Body of pancreas (tissue), 4 donors: ENCODE measurements at regions not wholly inside any gene's neighbourhood (a gene's known extent, or its start where the extent isn't known, plus 50 kb on each side); places are given as distances from the start of the nearest gene placed in this dataset.

Experiments
- ATAC-seq: fragments of 150-250 bp; one replicate; pipeline ENCODE4 v1.9.1; 2016
- DNase-seq, 4 donors: peaks; one replicate each; pipeline ENCODE4 v3.0.0-alpha.2; 2019
- H3K27ac ChIP-seq, 4 donors: fragments of 200-600 bp; sonication (generic); 1 replicate in 3 of 4; 2 replicates in 1 of 4; pipeline versions ENCODE4 v1.5.1 to v1.6.1; 2016 to 2019; ENCODE audit warnings: mild to moderate bottlenecking in 1 of 4, mixed read lengths in 1 of 4, moderate library complexity in 1 of 4
- H3K27me3 ChIP-seq, 2 donors: fragments of 200-600 bp; sonication (generic); one replicate each; pipeline ENCODE4 v1.6.0; 2016; ENCODE audit warnings: mild to moderate bottlenecking in 1 of 2
- H3K36me3 ChIP-seq, 2 donors: fragments of 200-600 bp; sonication (generic); replicated peaks in 1 of 2; 2 replicates each; pipeline ENCODE4 v1.5.1; 2016; ENCODE audit warnings: low read depth in 2 of 2; ENCODE audit not compliant: insufficient read depth in 1 of 2
- H3K4me1 ChIP-seq: fragments of 200-600 bp; sonication (generic); one replicate; pipeline ENCODE4 v1.6.0; 2016
- H3K4me3 ChIP-seq, 2 donors: fragments of 200-600 bp; sonication (generic); 1 replicate in 1 of 2; 2 replicates in 1 of 2; pipeline ENCODE4 v1.5.1; 2016 to 2019
- H3K9me3 ChIP-seq, 3 donors: fragments of 200-600 bp; sonication (generic); 1 replicate in 2 of 3; 2 replicates in 1 of 3; pipeline ENCODE4 v1.5.1; 2016
- POLR2A ChIP-seq, 3 donors: fragments of 450-650 bp; IDR thresholded peaks; one replicate each; pipeline ENCODE4 v1.6.1; 2016; ENCODE audit warnings: antibody characterized with exemption in 3 of 3, mild to moderate bottlenecking in 2 of 3
- WGBS, 2 donors: methylation state at CpG; one replicate each; pipeline ENCODE4 v1.1.5; 2017; 5-methylcytosine and 5-hydroxymethylcytosine counted together
- intact Hi-C: fragments of 100-400 bp; cut with DNase I; formaldehyde crosslinking; loops from one replicate; pipeline ENCODE4 v1.15.1; 2023
- TF ChIP-seq, protein P1 (sequence below), 7 experiments: fragments of 450-650 bp in 4 of 7; fragments of 200-600 bp in 3 of 7; sonication (generic) in 3 of 7; IDR thresholded peaks; one replicate each; pipeline ENCODE4 v1.5.1; 2016 to 2019; ENCODE audit warnings: antibody characterized with exemption in 7 of 7

DNA sequence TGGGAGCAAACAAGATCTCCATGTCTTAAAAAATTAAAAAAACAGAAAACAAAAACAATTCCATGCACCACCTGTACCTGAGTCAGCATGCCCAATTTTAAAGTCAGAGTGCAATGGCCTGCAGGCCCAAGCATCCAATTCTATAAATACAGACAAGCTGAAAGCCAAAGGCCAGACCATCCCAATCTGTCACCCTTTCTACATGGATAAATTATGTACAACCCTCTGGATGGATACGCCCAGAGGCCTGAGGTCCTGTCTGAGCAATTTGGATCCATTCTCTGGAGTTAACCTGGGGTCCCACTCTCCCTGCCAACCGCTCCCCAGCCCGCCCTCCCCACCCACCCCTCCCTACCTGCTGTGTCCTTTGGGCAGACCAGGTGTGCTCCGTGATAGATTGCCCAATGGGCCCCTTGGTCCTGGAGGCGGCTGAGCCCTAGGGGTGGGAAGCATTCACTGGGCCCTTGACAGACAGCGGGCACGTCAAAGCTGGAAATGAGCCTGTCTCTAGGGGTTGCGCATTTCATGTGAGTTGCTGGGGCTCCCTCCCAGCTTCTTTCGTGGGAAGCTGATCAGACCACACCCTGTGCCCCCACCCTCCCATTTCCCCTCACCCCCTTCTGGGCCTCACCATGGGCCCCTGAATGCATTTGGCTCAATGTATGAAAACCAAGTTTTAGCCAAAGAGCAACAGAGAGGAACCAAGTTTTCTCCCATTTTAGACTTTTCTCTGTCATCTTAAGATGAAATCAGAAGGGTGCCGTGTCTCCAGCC, 171.3 kb downstream of the BCL11B start:
- no peak overlapping the region for H3K27ac ChIP-seq
- ATAC-seq (no peak), DNase-seq (no peak)
- H3K27me3 ChIP-seq, result no peaks in the 10 kb centered on the region
- no peak overlapping the region for H3K4me3 ChIP-seq
- no peaks in the 10 kb centered on the region for H3K4me1 ChIP-seq
- H3K36me3 ChIP-seq, result no peaks in the 10 kb centered on the region
- TF ChIP-seq, protein P1, sequence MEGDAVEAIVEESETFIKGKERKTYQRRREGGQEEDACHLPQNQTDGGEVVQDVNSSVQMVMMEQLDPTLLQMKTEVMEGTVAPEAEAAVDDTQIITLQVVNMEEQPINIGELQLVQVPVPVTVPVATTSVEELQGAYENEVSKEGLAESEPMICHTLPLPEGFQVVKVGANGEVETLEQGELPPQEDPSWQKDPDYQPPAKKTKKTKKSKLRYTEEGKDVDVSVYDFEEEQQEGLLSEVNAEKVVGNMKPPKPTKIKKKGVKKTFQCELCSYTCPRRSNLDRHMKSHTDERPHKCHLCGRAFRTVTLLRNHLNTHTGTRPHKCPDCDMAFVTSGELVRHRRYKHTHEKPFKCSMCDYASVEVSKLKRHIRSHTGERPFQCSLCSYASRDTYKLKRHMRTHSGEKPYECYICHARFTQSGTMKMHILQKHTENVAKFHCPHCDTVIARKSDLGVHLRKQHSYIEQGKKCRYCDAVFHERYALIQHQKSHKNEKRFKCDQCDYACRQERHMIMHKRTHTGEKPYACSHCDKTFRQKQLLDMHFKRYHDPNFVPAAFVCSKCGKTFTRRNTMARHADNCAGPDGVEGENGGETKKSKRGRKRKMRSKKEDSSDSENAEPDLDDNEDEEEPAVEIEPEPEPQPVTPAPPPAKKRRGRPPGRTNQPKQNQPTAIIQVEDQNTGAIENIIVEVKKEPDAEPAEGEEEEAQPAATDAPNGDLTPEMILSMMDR (IDR thresholded peaks at IDR 0.05), result no peak
- TF ChIP-seq POLR2A (IDR thresholded peaks at IDR 0.05), result no peak
- intact Hi-C loops, result no loop called here
- peaks cover 0 to 5% (median 0%) of the 10 kb centered on the region in 3 donors for H3K9me3 ChIP-seq
- WGBS, 2 donors, result 69 to 84% methylated on average over 5 to 9 of the region's 10 CpGs

DNA sequence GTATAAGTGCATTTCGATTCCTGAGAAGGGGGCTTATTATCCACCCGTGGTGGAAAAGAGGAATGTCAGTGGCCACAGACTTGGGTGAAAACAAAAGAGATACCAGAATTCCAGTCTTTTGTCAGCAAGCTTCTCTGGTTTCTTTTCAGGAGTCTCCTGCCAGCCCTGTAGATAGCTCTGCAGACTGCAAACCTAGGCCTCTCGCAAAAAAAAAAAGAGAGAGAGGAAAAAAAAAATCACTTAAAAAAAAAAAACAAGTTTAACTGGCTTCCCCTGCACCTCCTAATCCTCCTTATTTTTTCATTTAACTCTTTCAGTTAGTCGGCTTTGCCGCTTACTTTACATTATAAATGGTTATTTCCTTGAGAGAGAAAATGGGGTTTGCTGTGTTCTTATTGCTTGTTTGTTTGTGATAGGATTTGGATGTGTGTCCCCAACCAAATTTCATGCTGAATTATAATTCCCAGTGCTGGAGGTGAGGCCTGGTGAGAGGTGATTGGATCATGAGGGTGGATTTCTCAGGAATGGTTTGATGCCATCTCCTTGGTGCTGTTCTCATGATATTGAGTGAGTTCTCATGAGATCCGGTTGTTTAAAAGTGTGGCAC, 170.0 kb downstream of the BCL11B start:
- no peak for ATAC-seq
- 45 to 54% methylated on average over 6 of the region's 6 CpGs for WGBS, 2 donors

DNA sequence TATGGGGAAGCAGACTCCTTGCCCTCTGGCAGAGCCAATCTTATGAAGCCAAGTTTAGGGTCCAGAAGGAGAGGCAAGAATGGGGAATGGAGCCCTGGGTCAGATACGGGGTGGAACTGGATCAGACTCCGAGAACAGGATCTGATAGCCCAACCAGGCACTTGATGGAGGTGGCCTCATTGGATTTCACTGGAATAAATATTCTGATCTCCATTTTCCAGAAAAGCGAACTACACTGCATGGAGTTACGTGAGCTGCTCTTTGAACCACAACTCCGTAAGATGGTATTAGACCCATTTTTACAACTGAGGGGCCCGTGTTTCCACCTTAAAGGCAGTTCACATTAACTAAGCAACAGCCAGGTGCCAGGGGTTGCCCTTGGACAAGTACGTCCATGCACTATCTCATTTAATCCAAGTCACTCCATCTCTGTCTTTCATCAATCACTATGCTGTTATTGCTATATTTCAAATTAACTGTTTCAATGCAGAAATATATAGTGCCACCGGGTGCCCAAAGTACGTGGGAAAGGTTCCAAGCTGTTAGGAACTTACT, 155.2 kb downstream of the BCL11B start:
- DNase-seq (no peak), ATAC-seq (no peak)
- 63 to 73% methylated on average over 9 of the region's 9 CpGs for WGBS, 2 donors
- Histone ChIP-seq H3K4me3 (no peak overlapping the region), H3K9me3 (no peaks in the 10 kb centered on the region), H3K27me3 (peaks cover 0 to 5% of the 10 kb centered on the region in 2 donors), H3K27ac (no peak overlapping the region), H3K4me1 (no peaks in the 10 kb centered on the region), H3K36me3 (no peaks in the 10 kb centered on the region)
- no peak for TF ChIP-seq POLR2A (IDR thresholded peaks at IDR 0.05)
- TF ChIP-seq, protein P1 (IDR thresholded peaks at IDR 0.05), result no peak
- intact Hi-C loops, result no loop called here

More for the DNA sequence above, 170.0 kb downstream of the BCL11B start:
- Histone ChIP-seq H3K4me3 (no peak overlapping the region), H3K27me3 (no peaks in the 10 kb centered on the region), H3K9me3 (peaks cover 0 to 5% (median 0%) of the 10 kb centered on the region in 3 donors), H3K4me1 (no peaks in the 10 kb centered on the region), H3K27ac (no peak overlapping the region), H3K36me3 (no peaks in the 10 kb centered on the region)
- DNase-seq, result no peak
- TF ChIP-seq, protein P1 (IDR thresholded peaks at IDR 0.05), result no peak
- no peak for TF ChIP-seq POLR2A (IDR thresholded peaks at IDR 0.05)
- intact Hi-C loops, result no loop called here

DNA sequence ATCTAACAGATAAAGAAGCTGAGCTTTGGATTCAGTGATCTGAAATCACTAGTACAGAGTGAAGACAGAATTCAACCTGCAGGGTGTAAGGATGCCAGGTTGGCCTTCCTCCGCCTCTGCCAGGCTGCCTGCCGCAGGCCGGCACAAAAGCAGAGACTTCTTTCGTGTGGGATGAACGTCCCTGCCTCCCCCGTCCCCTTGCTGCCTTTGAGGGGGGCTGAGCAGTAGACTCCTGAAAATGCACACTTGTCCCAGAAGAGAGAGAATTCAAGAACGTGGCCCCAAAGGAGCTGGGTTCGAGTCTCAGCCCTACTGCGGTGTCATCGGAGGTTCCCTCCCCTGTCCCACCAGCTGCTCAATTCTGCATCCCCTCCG, 154.3 kb downstream of the BCL11B start:
- no peak for ATAC-seq
- no peaks in the 10 kb centered on the region for H3K4me1 ChIP-seq
- WGBS, 2 donors, result 56 to 65% methylated on average over 11 of the region's 11 CpGs
- no peaks in the 10 kb centered on the region for H3K36me3 ChIP-seq
- no peak overlapping the region for H3K4me3 ChIP-seq
- no peaks in the 10 kb centered on the region for H3K9me3 ChIP-seq
- H3K27ac ChIP-seq, result no peak overlapping the region
- peaks cover 0 to 5% of the 10 kb centered on the region in 2 donors for H3K27me3 ChIP-seq
- no peak for TF ChIP-seq POLR2A (IDR thresholded peaks at IDR 0.05)
- TF ChIP-seq, protein P1 (IDR thresholded peaks at IDR 0.05), result no peak
- no peak for DNase-seq
- intact Hi-C loops, result no loop called here
